Lower leg skin (tissue), 3 donors: ENCODE measurements at regions not wholly inside any gene's neighbourhood (a gene's known extent, or its start where the extent isn't known, plus 50 kb on each side); places are given as distances from the start of the nearest gene placed in this dataset.

Experiments
- POLR2A ChIP-seq, 2 donors: fragments of 450-650 bp; IDR thresholded peaks; one replicate each; pipeline ENCODE4 v1.6.1; 2016 to 2017; ENCODE audit warnings: antibody characterized with exemption in 2 of 2, mild to moderate bottlenecking in 1 of 2, moderate library complexity in 1 of 2
- TF ChIP-seq, protein P1 (sequence below), 3 donors: fragments of 450-650 bp; IDR thresholded peaks; one replicate each; pipeline ENCODE4 v1.5.1; 2016; ENCODE audit warnings: antibody characterized with exemption in 3 of 3, mild to moderate bottlenecking in 3 of 3, moderate library complexity in 2 of 3

DNA sequence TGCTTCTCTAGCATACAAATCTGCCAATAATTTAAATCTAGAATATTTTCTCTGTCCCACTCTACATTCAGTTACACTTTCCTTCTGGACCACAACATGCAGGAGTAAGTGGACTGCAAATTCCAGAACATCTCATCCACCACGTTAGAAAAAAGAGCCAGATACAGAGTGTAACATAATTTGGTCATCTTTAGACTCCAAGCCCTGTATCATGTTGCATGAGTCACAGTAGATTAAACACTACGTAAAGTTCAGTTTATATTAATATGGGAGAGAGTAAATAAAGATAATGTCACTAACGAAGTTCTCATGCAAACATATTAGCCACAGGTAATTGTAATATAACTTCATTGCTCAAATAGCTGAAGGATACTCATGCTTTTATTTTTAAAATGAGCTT lies 327.0 kb downstream of the C6orf118 start:
- TF ChIP-seq, protein P1, sequence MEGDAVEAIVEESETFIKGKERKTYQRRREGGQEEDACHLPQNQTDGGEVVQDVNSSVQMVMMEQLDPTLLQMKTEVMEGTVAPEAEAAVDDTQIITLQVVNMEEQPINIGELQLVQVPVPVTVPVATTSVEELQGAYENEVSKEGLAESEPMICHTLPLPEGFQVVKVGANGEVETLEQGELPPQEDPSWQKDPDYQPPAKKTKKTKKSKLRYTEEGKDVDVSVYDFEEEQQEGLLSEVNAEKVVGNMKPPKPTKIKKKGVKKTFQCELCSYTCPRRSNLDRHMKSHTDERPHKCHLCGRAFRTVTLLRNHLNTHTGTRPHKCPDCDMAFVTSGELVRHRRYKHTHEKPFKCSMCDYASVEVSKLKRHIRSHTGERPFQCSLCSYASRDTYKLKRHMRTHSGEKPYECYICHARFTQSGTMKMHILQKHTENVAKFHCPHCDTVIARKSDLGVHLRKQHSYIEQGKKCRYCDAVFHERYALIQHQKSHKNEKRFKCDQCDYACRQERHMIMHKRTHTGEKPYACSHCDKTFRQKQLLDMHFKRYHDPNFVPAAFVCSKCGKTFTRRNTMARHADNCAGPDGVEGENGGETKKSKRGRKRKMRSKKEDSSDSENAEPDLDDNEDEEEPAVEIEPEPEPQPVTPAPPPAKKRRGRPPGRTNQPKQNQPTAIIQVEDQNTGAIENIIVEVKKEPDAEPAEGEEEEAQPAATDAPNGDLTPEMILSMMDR (IDR thresholded peaks at IDR 0.05), result no peak
- TF ChIP-seq POLR2A (IDR thresholded peaks at IDR 0.05), result no peak
